Cardiac fibroblast (primary cell): ENCODE measurements at regions not wholly inside any gene's neighbourhood (a gene's known extent, or its start where the extent isn't known, plus 50 kb on each side); places are given as distances from the start of the nearest gene placed in this dataset.
"Not testable (repeated sequence)": the region's sequence is repeated elsewhere in the genome, so short reads cannot be mapped to it uniquely, and the experiment has no call there.

Source experiments
- DNase-seq, 2 donors: peaks; one replicate each; pipeline versions ENCODE4 v3.0.0 to v3.0.0-alpha.2; 2010; ENCODE audit warnings: low read depth in 2 of 2
- H3K4me3 ChIP-seq, 2 donors: replicated peaks in 1 of 2; 1 replicate in 1 of 2; 2 replicates in 1 of 2; pipeline ENCODE4 v1.5.1; 2011; ENCODE audit warnings: low read depth in 2 of 2, low read length in 2 of 2, mild to moderate bottlenecking in 2 of 2, moderate library complexity in 1 of 2
- TF ChIP-seq, protein P1 (sequence below): IDR thresholded peaks from one replicate; pipeline ENCODE4 v1.5.1; 2011; ENCODE audit warnings: low read depth, mild to moderate bottlenecking, low read length, inconsistent platforms

- TF ChIP-seq, protein P1, sequence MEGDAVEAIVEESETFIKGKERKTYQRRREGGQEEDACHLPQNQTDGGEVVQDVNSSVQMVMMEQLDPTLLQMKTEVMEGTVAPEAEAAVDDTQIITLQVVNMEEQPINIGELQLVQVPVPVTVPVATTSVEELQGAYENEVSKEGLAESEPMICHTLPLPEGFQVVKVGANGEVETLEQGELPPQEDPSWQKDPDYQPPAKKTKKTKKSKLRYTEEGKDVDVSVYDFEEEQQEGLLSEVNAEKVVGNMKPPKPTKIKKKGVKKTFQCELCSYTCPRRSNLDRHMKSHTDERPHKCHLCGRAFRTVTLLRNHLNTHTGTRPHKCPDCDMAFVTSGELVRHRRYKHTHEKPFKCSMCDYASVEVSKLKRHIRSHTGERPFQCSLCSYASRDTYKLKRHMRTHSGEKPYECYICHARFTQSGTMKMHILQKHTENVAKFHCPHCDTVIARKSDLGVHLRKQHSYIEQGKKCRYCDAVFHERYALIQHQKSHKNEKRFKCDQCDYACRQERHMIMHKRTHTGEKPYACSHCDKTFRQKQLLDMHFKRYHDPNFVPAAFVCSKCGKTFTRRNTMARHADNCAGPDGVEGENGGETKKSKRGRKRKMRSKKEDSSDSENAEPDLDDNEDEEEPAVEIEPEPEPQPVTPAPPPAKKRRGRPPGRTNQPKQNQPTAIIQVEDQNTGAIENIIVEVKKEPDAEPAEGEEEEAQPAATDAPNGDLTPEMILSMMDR, result no peak
- no peak for DNase-seq
- no peak overlapping the region for H3K4me3 ChIP-seq
These were observed 53.5 kb downstream of the FOXD2 start for GRCh38 chr1:47491341-47491753.

GRCh38 chr1:47495176-47495713, 57.4 kb downstream of the FOXD2 start:
- TF ChIP-seq, protein P1, result no peak
- DNase-seq, result no peak
- H3K4me3 ChIP-seq, result no peak overlapping the region

GRCh38 chr1:47498551-47498950, 60.7 kb downstream of the FOXD2 start:
- no peak for DNase-seq
- H3K4me3 ChIP-seq, result no peak overlapping the region
- TF ChIP-seq, protein P1, result no peak

DNA sequence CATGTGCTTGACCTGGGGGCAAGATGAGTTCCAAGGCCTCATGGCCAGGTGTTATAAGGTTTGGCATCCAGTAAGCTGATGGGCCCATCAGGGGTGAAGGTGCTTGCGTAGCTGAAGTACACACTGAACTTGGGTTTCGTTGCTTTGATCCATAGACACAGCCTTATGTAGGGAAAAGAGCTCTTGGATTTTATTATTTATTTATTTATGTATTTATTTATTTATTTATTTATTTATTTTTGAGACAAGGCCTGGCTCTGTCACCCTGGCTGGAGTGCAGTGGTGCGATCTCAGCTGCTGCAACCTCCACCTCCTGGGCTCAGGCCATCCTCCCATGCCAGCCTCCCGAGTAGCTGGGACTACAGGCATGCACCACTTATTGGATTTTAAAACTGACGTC, 63.2 kb downstream of the FOXD2 start:
- DNase-seq, result no peak
- TF ChIP-seq, protein P1, result no peak
- H3K4me3 ChIP-seq, result no peak overlapping the region

GRCh38 chr1:47502746-47503370, 65.0 kb downstream of the FOXD2 start:
- TF ChIP-seq, protein P1, result no peak
- DNase-seq, result no peak

DNA sequence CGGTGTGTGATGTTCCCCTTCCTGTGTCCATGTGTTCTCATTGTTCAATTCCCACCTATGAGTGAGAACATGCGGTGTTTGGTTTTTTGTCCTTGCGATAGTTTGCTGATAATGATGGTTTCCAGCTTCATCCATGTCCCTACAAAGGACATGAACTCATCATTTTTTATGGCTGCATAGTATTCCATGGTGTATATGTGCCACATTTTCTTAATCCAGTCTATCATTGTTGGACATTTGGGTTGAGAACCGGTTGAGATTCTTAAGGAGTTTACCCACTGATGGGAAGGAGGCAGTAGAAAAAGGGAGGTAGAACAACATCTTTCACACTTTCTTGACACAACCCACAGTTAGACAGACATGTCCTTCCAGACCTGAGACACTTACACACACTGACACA, 67.0 kb downstream of the FOXD2 start:
- not testable (repeated sequence) for DNase-seq, H3K4me3 ChIP-seq

More at GRCh38 chr1:47502746-47503370, 65.0 kb downstream of the FOXD2 start:
- no peak overlapping the region for H3K4me3 ChIP-seq

DNA sequence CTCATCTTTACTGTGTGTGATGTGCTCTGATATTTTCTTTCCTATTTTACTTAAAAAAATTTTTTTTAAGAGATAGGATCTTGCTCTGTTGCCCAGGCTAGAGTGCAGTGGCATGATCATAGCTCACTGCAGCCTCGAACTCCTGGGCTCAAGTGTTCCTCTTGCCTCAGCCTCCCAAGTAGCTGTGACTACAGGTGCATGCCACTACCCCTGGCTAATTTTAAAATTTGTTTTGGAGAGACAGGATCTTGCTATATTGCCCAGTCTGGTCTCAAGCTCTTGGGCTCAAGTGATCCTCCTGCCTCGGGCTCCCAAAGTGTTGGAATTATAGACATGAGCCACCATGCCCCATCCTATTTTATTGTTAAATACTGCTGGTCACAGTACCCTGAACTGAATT, 67.4 kb downstream of the FOXD2 start:
- no peak for DNase-seq
- H3K4me3 ChIP-seq, result no peak overlapping the region
- TF ChIP-seq, protein P1, result no peak
